CD4-positive, alpha-beta T cell treated with Interleukin-6 at 100 ng/mL for 8 hours (primary cell): ENCODE measurements at regions not wholly inside any gene's neighbourhood (a gene's known extent, or its start where the extent isn't known, plus 50 kb on each side); places are given as distances from the start of the nearest gene placed in this dataset.
"Not testable (repeated sequence)": the region's sequence is repeated elsewhere in the genome, so short reads cannot be mapped to it uniquely, and the experiment has no call there.

Source experiments
- DNase-seq: peaks from one replicate; pipeline ENCODE4 v3.0.0-alpha.2; 2020; ENCODE audit warnings: mixed read lengths, low spot score

DNA sequence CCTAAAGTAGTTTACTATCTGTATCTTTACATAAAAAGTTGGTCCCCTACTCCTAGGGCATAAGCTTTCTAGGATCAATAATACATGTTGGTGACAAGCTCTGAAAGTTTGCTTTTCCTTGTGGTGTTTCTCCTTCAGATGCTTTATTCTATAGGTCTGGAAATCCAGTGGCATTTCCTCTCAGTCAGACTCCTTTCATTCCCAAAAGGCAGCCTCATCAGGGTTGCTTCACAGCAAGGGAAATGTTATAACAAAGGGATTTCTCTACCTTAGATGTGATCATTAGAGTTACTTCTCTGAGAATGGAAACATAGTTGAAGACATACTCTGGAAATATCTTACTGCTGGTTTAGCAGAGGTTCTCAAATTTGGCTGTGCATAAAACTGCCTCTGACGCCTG, 1072.4 kb upstream of the ZEB2 start:
- DNase-seq = no peak

DNA sequence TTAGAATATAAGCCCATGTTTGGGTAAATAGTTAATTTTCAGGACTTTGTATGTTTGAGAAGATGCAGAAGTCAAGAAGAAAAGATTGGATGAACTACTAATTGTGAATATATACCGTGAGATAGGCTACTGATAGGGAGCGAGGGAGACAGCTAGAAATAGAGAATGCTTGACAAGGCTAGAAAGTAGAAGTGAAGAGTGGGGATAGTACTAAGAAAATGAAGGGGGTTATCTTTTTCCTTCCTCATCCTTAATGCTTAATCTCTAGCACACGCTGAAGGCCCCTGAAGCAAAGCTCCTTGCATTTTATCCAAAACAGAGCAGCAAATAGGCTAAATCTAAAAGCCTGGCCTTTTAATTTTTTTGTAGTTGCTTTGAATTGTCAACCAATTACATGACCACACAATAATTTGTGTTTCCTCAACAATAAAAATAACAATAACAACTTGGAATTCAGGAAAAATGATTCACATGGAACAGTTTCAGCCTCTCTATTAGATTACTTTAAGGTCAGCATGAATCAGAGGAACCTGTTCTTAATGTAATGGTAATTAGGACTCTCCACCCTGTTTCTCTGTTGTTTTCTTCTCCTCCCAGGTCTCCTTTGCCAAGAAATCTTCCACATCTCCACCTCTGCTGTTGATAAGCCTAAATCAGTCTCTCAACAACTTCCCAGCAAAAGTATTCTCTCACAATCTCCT, 1071.3 kb upstream of the ZEB2 start:
- DNase-seq = no peak

DNA sequence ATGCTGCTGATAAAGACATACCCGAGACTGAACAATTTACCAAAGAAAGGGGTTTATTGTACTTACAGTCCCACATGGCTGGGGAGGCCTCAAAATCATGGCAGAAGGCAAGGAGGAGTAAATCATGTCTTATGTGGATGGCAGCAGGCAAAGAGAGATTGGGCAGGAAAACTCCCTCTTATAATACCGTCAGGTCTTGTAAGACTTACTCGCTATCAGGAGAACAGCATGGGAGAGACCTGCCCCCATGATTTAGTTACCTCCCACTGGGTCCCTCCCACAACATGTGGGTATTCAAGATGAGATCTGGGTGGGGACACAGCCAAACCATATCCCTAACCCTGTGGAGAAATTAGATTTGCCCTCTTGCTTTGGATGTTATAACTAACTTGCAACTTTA, 1068.0 kb upstream of the ZEB2 start:
- no peak for DNase-seq

DNA sequence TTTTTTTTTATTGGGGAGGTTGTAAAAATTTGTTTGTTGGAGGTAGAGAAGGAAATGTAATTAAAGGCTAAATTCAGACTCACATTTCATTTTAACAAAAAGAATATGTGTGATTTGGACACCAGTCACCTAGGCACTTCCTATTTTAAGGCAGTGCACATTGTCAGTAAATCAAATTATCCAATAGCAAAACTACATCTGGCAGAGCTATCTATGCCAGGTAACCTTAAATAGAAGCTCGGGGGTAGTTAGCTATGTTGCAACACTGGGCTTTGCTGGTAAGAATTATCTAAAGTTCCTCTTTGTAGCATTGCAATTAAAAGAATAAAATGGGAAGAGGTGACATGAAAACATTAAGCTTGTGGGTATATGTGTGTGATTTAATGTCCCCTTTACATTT, 1064.4 kb upstream of the ZEB2 start:
- no peak for DNase-seq

DNA sequence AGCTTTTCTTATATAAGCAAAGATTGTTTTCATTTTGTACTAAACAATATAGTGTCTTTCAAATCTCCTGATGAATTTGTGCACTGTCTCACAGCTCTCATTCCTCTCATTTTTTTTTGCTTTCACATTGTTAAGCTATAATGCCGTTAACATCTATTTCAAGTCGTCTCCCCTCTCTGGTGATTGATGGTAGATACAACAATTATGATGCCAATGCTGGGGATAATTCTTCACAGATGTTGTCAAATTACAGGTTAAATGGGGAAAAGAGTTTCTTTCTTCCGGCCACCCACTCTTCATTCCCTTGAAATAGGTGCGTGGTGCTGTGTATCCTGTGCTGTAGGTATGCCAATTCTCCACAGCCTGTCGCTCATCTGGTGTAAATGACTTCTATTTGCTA, 1053.7 kb upstream of the ZEB2 start:
- DNase-seq = no peak

DNA sequence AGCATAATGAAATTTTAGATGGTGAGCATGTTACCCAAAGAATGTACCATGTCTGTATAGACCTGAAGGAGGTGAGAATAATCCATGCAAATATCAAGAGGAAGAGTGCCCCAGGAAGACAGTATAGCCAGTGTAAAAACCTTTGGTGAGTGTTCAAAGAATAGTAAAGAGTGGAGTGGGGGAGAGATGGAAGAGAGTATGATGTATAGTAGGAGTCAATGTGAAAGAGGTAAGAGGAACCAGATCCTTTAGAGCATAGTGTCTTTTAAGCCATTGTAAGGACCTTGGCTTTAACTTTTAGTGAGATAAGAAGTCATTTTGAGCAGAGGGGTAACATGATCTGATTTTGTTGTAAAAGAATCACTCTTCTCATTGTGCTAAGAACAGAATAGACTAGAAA, 1052.3 kb upstream of the ZEB2 start:
- no peak for DNase-seq

DNA sequence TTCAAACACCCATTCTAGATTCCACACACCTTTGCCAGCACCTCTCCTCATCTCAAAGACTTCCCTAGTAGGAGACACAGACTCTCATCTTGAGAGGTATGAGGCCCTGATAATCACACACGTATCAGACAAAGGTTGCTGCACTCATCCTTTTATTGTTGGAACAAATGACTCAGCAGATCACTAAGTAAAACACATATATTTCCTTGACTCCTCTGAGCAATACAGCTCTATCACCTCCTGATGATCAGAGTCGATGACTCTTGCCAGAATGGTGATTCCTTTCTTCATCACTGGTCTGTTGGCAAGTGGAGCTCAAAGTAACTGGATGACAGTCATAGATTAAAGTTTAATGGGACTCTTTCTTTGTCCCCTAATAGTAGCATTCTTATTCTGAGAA, 1049.2 kb upstream of the ZEB2 start:
- no peak for DNase-seq

DNA sequence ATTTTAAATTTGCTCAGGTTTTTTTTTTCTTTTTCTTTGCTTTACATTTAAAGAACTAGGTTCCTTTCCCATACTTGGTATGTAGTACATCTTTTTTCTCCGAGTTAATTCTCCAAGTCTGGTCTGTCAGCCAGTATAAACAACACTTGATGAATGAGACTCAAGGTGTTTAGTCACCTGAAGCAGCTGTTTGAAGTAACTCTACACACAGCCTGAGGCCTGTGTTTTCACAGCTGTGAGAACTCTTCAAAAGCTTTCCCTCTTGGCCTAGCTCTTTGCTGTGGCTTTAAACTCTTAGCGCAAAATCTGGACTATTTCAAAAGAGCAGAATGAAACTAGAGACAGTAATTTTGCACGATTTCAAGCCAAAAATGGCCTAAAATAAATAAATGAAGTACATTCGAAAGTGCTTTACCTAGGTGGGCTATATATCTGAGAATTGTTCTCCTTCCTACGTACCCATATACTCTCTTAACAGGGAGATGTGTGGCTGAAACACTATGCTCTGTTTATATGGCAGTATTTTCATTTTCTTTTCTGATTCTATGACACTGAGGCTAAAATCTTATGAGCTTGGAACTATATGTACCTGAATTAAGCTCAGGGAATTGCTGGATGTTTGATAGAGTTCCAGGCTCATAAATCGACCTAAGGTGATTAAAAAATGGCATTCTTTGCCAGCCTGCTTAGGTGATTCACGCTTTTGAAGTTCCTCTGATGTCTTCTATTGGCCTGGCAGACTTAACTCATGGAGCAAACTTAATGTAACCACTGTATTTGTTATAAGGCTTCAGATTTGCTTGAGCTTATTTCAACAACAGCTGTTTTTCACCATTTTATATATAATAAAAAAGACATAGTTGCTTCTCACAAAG, 1044.1 kb upstream of the ZEB2 start:
- DNase-seq = no peak

DNA sequence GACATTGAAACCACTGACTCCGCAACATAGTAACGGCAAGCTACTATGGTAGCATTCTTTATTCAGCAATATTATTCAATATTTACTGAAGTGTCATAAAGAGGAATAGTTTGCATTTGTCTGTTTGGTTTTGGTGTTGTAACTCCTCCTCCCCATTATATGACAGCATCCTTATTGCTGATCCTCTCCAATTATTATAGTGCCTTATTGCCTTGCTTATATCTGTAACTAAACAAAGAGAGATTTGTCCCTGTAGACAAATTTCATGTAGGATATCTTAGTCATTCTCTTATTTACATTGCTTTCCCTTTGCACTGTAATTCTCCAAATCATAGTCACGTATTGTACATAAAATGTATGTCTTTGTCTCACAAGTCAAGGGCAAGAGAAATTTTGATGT, 1041.2 kb upstream of the ZEB2 start:
- DNase-seq = no peak

DNA sequence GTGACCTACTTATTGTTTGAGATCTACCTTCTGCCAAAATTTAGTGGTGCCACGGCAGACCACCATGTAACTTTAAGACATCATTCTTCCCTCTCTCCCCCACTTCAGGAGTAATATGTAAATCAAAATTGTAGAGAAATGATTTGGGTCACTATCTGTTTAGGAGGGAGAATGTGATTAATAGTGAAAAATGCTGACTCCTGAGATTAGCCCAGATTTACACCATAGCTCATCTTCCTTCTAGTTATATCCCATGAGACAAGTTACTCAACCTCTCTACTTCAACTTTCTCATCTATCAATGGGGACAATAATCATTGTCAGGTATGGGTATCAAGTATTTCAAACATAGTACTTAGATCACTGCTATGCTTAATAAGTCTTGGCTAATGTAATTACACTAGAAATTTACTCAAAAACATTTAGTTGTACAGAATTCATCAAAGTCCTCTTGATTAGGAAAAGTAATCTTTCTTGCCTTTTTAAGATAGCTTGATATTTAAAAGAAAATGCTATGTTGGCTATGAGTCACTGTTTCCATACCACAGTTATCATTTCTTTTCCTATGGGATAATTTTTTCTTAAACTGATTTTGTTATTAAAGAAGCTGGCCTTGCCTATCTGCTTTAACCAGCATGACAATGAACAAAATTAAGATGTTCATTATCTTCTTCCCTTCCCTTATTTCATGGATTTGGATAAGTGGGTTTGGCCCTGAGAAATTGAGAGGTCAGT, 1038.9 kb upstream of the ZEB2 start:
- DNase-seq = no peak

DNA sequence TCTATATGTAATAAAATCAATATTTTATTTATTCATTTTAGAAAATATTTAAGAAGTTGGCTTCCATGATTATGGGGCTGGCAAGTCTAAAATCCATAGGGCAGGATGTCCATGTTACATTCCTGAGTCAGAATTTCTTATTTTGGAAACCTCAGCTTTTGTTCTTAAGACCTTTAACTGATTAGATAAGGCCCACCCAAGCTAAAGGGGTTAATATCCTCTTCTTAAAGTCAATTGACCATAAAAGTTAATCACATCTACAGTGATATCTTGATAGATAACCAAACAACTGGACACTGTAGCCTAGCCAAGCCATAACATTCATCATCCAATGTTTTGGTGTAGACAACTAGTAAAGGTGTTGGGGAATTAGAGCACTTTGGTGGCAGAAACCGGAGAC, 1035.4 kb upstream of the ZEB2 start:
- DNase-seq = no peak

DNA sequence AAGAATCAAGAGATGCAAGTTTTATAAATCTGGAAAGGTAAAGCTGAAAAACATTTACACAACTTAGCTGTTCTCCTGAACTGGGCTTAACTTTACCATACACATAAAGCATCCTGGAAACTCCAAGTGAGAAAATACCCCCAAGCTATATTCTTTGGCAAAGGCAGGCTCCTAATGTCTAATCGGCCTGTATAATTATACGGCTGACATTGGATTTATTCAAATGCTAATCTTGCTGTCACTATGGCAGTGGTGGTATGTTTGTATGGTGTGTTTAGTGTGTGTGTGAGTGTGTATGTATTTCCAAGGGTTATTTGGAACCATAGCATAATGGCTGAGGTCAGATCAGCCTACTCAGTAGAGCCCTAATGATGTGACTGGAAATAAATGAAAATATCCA, 1031.8 kb upstream of the ZEB2 start:
- DNase-seq = no peak

DNA sequence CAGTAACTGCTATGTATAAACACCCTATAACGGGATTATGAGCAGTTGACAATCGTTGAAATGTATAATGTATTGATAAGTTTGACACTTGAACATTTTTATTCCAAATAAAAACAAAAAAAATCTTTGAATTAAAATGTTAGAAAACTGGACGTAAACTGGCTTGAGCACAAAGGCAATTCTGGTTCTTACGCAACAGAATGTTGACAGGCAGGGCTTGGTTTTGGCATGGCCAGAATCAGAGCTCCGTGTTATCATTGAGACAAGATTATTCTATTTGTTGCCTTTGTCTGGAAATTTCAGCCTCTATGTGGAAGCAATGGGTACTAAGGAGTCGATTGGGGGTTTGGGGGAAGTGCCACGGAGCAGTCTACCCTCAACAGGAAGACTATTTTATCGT, 1028.6 kb upstream of the ZEB2 start:
- no peak for DNase-seq

DNA sequence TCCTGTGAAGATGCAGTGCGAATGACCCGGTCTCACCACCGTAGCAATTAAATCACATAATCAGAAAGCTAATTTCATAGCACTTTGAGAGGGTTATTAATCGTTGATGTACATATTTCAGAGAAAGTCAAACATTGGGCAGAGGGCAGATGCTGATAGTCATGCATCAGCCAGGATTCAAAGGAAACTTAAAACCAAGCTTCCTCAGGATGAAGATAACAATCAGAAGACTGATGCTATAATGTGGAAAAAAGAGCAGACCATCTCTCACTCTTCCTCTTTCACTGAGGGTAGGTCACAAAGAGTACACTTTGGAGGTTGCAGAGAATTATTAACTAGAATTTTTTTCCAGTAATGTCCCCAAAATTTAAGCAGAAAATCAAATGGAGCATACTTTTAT, 1027.7 kb upstream of the ZEB2 start:
- DNase-seq = no peak

DNA sequence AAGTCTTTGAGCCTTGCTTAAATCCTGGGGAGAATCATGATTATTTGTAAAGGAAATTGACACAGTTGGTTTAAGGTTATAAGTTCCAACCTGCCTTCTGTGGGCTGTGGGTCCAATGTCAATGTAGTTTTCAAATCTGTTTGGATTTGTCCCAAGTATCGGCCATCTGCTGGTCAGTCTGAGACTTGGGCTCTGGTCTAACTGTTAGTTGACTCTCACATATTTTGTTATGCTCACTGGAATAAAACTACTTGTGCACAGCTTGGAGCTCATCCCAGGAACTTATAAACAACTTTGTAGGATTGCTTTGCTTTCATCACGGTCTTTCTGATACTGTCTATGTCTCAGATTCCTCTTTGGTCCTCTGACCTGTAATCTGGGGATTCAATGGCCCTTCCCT, 1026.2 kb upstream of the ZEB2 start:
- DNase-seq = no peak

DNA sequence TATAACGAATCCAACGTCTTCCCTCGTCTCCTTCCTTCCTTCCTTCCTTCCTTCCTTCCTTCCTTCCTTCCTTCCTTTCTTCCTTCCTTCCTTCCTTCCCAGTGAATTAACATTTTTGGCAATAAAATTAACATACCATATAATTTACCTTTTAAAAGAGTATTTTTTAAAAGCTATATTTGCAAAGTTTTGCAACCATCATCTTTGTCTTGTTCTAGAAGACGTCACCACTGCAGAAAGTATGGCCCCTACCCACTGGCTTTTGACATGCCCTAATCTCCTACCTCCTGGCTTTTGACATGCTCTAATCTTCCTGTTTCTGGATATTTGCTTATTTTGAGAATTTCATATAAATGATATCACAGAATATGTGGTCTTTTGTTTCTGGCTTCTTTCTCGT, 1023.9 kb upstream of the ZEB2 start:
- DNase-seq = no peak

DNA sequence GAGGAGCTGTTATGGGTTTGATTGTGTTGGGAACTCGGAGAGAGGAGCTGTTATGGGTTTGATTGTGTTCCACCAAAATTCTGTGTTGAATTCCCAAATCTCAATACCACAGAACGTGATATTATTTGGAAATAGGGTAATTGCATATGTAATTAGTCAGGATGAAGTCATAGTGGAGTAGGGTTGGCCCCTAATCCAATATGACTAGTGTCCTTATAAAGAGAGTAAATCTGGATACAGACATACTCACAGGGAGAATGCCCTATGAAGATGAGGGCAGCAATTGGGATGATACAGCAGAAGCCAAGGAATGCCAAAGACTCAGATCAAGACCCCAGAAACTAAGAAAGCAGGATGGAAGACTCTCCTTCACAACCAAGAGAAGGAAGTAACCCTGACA, 1023.2 kb upstream of the ZEB2 start:
- DNase-seq = no peak

DNA sequence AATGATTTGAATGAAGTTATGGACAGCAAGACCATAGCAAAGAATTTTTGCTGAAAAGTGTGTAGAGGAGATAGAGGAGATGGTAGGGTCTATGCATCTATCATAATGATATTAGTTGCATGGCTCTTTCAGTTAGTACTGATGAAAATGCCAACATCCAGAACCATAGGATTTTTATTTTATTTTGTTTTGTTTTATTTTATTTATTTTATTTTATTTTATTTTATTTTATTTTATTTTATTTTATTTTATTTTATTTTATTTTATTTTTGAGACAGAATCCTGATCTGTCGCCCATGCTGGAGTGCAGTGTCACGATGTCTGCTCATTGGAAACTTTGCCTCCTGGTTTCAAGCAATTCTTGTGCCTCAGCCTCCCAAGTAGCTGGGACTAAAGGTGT, 1021.1 kb upstream of the ZEB2 start:
- DNase-seq = no peak

DNA sequence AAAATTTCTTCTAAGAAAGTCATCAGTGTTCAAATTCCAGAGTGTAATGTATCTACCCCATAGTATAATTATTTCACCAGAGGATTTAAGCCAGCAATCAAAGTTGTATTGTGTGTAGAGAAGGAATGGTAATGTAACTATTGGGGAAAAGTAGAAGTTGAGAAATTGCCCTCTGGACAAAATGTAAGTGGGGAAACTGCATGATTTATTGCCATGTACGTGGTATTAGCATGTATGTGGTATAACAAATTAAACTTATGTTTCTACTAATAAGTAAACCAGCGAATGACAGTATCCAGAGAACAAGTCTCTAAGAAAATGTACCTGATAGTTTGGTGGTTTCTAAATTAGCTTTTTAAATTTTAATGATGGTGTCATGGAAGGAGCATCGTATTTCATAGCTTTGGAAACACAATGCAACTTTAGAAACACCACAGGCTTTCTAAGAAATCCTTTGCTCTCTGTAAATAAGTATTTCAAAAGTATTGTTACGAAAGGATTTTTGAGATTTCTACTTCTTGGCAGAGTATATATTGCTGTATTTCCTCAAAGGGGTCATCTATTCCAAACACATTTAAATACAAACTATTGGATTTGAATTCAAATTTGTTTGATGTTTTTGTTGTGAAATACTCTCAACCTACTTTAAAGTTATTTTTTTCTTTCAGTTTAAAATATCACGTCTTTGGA, 1018.9 kb upstream of the ZEB2 start:
- no peak for DNase-seq

DNA sequence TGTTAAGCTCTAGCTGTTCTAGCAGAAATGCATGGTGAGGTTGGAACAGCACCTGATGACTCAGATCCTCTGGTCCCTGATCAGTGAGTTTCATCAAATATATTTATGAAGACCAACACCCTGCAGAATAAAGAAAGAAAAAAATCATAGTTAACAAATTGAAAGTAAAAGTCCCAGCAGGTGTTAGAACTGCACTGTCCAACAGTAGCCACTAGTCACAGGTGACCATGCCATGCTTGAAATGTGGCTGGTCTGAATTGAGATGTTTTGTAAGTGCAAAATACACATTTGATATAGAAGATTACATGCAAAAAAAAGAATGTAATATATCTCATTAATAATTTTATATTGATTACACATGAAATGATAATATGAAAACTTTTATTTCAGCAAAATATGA, 1010.7 kb upstream of the ZEB2 start:
- DNase-seq = no peak

DNA sequence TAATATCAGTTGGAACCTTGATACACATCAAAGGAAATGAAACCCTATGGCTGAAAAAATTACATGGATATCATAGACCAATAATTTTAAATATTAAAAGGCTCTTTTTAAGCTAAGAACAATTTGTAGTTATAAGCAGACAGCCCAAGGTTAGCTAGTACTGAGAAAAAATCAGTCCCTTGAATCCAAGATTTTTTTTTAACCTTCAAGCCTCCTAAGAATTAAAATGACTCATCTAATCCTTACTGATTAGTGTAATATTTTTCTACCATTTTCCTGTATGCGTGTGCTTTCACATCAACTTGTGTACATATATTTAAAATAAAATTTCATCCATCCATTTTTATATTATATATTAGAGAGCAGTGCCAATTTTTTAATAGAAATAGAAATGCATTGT, 1004.9 kb upstream of the ZEB2 start:
- DNase-seq = no peak

DNA sequence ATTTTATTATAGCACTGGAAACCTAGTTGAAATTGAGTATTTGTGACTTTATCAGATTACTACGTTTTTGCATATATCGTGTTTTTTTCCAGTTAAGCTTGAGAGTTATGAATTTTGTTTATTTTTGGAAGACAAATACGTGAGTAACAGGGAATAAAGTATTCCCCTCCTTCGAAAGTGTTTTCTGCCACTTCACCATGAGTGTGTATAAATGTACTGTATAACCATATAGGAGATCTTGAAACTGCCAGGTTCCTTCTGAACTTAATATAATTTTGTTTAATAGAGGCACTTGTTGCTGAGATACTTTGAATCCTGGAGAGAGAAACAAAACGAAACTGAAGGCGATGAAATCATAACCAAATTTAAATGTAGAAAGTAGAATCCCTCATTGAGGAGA, 1004.4 kb upstream of the ZEB2 start:
- DNase-seq = no peak

DNA sequence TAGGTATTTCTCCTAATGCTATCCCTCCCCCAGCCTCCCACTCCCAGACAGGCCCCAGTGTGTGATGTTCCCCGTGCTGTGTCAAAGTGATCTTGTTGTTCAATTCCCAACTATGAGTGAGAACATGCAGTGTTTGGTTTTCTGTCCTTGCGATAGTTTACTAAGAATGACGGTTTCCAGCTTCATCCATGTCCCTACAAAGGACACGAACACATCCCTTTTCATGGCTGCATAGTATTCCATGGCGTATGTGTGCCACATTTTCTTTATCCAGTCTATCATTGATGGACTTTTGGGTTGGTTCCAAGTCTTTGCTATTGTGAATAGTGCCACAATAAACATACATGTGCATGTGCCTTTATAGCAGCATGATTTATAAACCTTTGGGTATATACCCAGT, 999.3 kb upstream of the ZEB2 start:
- DNase-seq = not testable (repeated sequence)
